ENCODE measurements at regions not wholly inside any gene's neighbourhood (a gene's known extent, or its start where the extent isn't known, plus 50 kb on each side); places are given as distances from the start of the nearest gene placed in this dataset.

- 0% methylated on average over 3 of the region's 3 CpGs for WGBS (ENCODE audit: low lambda C conversion rate)
- Histone ChIP-seq H3K4me2 (ENCODE audit: low read depth, low read length) (no peak overlapping the region), H2AFZ (ENCODE audit: low read length) (no peak overlapping the region), H4K20me1 (ENCODE audit: insufficient read depth, low read length) (no peaks in the 10 kb centered on the region), H3K36me3 (replicated peaks in 1 of 2; ENCODE audit: control insufficient read depth in 1 of 2, insufficient read depth in 2 of 2, low read length in 2 of 2) (no peaks in the 10 kb centered on the region), H3K27ac (ENCODE audit: extremely low read length, insufficient read depth, low read length) (no peak overlapping the region), H3K9me3 (ENCODE audit: low read length) (no peaks in the 10 kb centered on the region), H3K79me2 (ENCODE audit: insufficient read depth, low read length) (no peaks in the 10 kb centered on the region), H3K9ac (ENCODE audit: insufficient read depth, low read depth, low read length) (no peak overlapping the region), H3K4me1 (ENCODE audit: insufficient read depth, low read length) (no peaks in the 10 kb centered on the region), H3K27me3 (ENCODE audit: control insufficient read depth in 1 of 2, insufficient read depth in 2 of 2, low read length in 2 of 2) (no peaks in the 10 kb centered on the region), H3K4me3 (replicated peaks in 1 of 3; ENCODE audit: insufficient read depth in 1 of 3, low read depth in 2 of 3, low read length in 3 of 3) (no peak overlapping the region)
- ChIA-PET POLR2A (no interaction called here), CTCF (ENCODE audit: low intra/inter-chr PET ratio, low total read pairs) (no interaction called here)
- no peak for TF ChIP-seq ZNF180 (CRISPR knock-in tag; IDR thresholded peaks at IDR 0.05; ENCODE audit: borderline replicate concordance, low read depth)
- TF ChIP-seq HDAC2 (CRISPR knock-in tag; IDR thresholded peaks at IDR 0.05) = no peak
- no peak for ATAC-seq
- intact Hi-C loops (cut with micrococcal nuclease; ENCODE audit: unreplicated experiment) (no loop called here), in situ Hi-C loops (cut with HindIII; ENCODE audit: extremely low pct_ligation_motif_present, low pct_unique_long_range_greater_than_20kb) (no loop called here)
- FAIRE-seq = no peak
- DNase-seq (ENCODE audit: low spot score) = no peak
- BruUV-seq (replicated peaks) = no TSS peak
These were observed 72.0 kb upstream of the S1PR1 start for GRCh38 chr1:101164776-101165175.

GRCh38 chr1:101162736-101163735 is 73.8 kb upstream of the S1PR1 start:
- no peak overlapping the region for H2AFZ ChIP-seq (ENCODE audit: low read length)
- no peak for ATAC-seq
- WGBS (ENCODE audit: low lambda C conversion rate) = 19% methylated on average over 7 of the region's 7 CpGs
- H3K79me2 ChIP-seq (ENCODE audit: insufficient read depth, low read length) = no peaks in the 10 kb centered on the region
- no TSS peak for BruUV-seq (replicated peaks)
- ChIA-PET CTCF (ENCODE audit: low intra/inter-chr PET ratio, low total read pairs) (no interaction called here), POLR2A (no interaction called here)
- in situ Hi-C loops (cut with HindIII; ENCODE audit: extremely low pct_ligation_motif_present, low pct_unique_long_range_greater_than_20kb) = no loop called here
- no peaks in the 10 kb centered on the region for H3K36me3 ChIP-seq (replicated peaks in 1 of 2; ENCODE audit: control insufficient read depth in 1 of 2, insufficient read depth in 2 of 2, low read length in 2 of 2)
- H4K20me1 ChIP-seq (ENCODE audit: insufficient read depth, low read length) = no peaks in the 10 kb centered on the region
- no peak for DNase-seq (ENCODE audit: low spot score)
- no peak for TF ChIP-seq PRDM4 (CRISPR knock-in tag; IDR thresholded peaks at IDR 0.05; ENCODE audit: borderline replicate concordance)
- TF ChIP-seq SPEN (CRISPR knock-in tag; IDR thresholded peaks at IDR 0.05; ENCODE audit: low read depth) = no peak
- no peak for TF ChIP-seq CBFB (CRISPR knock-in tag; IDR thresholded peaks at IDR 0.05)
- no peak for TF ChIP-seq MXD4 (CRISPR knock-in tag; IDR thresholded peaks at IDR 0.05)
- no peak for TF ChIP-seq ZNF878 (CRISPR knock-in tag; IDR thresholded peaks at IDR 0.05)
- no peak for TF ChIP-seq SRF (IDR thresholded peaks at IDR 0.05; ENCODE audit: low read depth, low read length)
- TF ChIP-seq MYC (CRISPR knock-in tag; IDR thresholded peaks at IDR 0.05; ENCODE audit: borderline replicate concordance) = no peak
- TF ChIP-seq CTCF (CRISPR knock-in tag; IDR thresholded peaks at IDR 0.05) = no peak
- H3K9me3 ChIP-seq (ENCODE audit: low read length) = no peaks in the 10 kb centered on the region
- intact Hi-C loops (cut with micrococcal nuclease; ENCODE audit: unreplicated experiment) = no loop called here
- H3K27me3 ChIP-seq (ENCODE audit: control insufficient read depth in 1 of 2, insufficient read depth in 2 of 2, low read length in 2 of 2) = no peaks in the 10 kb centered on the region
- no peak overlapping the region for H3K4me3 ChIP-seq (replicated peaks in 1 of 3; ENCODE audit: insufficient read depth in 1 of 3, low read depth in 2 of 3, low read length in 3 of 3)
- no peak overlapping the region for H3K4me2 ChIP-seq (ENCODE audit: low read depth, low read length)
- H3K4me1 ChIP-seq (ENCODE audit: insufficient read depth, low read length) = no peaks in the 10 kb centered on the region
- H3K27ac ChIP-seq (ENCODE audit: extremely low read length, insufficient read depth, low read length) = no peak overlapping the region
- H3K9ac ChIP-seq (ENCODE audit: insufficient read depth, low read depth, low read length) = no peak overlapping the region
- no peak for FAIRE-seq

Data from HepG2 (cell line).